Heart left ventricle (tissue), 13 donors: ENCODE measurements at regions not wholly inside any gene's neighbourhood (a gene's known extent, or its start where the extent isn't known, plus 50 kb on each side); places are given as distances from the start of the nearest gene placed in this dataset.

Experiments used
- CTCF ChIP-seq, 12 donors: fragments of 200-600 bp; sonication (generic) in 4 of 12; IDR thresholded peaks; one replicate each; pipeline versions ENCODE4 v1.5.0 to v1.8.0; 2018 to 2022; ENCODE audit warnings: antibody characterized with exemption in 12 of 12, mild to moderate bottlenecking in 5 of 12
- POLR2A ChIP-seq, 2 donors: fragments of 450-650 bp; IDR thresholded peaks; one replicate each; pipeline ENCODE4 v1.6.1; 2017; ENCODE audit warnings: antibody characterized with exemption in 2 of 2, mild to moderate bottlenecking in 2 of 2, moderate library complexity in 2 of 2
- donor health status: ischemic (EF 13 %, LVEDD 7.1; RV severe dilation, severe dysfunction).
- donor health status: DM: no; HTN: yes; CAD: no.
- donor health status: DM: no; HTN: no; CAD: no.
- donor health status: ischemic (EF 25% LVEDD 6.9; RV normal size, moderate dysfunction).
- donor health status: ischemic (EF 25% LVEDD 5.7; RV mildly dilated, moderate dysfunction).
- donor health status: ischemic (EF 35%, LVEDD 5.7; RV mildly dilated, moderate dysfunction).
- donor health status: nonischemic (EF 11% LVEDD 7.7; RV severe dilation, severe dysfunction).
- donor health status: DM: yes; HTN: yes; CAD: no.
- donor health status: PGD.
- donor health status: ischemic (EF 29% LVEDD 5.4; RV normal size, mild dysfunction).
- donor health status: nonischemic (EF 23%, LVEDD 6.1; RV moderate dilation, normal function).

GRCh38 chr12:98146487-98146886, 368.9 kb upstream of the TMPO start:
- TF ChIP-seq CTCF (IDR thresholded peaks at IDR 0.05) (no peak), POLR2A (IDR thresholded peaks at IDR 0.05) (no peak)
